ENCODE measurements at regions not wholly inside any gene's neighbourhood (a gene's known extent, or its start where the extent isn't known, plus 50 kb on each side); places are given as distances from the start of the nearest gene placed in this dataset.

GRCh38 chr13:111855191-111855590 is 211.8 kb upstream of the SOX1 start:
- TF ChIP-seq CTCF (IDR thresholded peaks at IDR 0.05) (no peak), POLR2AphosphoS5 (IDR thresholded peaks at IDR 0.05; ENCODE audit: low read depth, low read length) (no peak), SIN3A (IDR thresholded peaks at IDR 0.05; ENCODE audit: borderline replicate concordance, insufficient read depth, low read depth, low read length) (no peak), REST (IDR thresholded peaks at IDR 0.05; ENCODE audit: insufficient read depth in 1 of 2, low read depth in 2 of 2, low read length in 1 of 2) (no peak), TCF7L2 (IDR thresholded peaks at IDR 0.05; ENCODE audit: low read depth, low read length) (no peak)
